ENCODE measurements at regions not wholly inside any gene's neighbourhood (a gene's known extent, or its start where the extent isn't known, plus 50 kb on each side); places are given as distances from the start of the nearest gene placed in this dataset.

DNA sequence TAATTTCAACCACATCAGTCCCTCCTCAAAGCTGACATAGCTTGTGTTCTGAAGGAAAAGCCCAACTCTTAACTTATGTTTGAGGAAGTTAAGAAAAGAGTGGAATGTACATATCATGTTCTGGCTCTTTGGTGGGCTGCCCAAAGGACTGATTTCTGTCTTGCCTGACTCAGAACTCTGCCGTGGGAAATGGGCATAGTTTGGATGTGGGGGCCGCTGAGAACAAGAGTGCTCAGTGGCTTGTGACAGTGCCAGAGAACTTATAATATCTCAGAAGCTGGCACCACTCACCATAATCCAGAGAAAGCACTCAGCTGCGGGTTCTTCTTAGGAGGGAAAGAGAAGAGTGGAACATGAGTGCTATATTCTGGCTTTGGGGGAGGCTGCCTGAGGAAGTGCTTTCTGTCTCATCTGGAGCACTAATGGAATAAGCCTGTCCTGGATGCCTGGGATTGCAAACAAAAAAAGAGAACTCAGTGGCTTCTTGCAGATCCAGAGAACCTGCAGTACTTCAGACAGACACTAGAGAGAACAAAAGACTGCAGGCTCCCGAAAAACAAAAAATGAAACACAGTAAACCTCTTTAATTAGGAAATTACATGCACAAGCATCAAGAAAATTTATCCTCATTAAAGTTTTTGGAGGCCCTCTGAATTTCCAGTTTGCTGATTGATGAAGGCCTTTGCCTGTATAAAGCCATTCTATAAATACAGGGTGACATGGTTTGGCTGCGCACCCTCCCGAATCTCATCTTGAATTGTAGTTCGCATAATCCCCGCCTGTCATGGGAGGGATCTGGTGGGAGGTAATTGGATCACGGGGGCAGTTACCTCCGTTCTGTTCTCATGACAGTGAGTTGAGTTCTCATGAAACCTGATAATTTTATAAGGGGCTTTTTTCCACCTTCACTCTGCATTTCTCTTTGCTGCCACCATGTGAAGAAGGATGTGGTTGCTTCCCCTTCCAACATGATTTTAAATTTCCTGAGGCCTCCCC lies 207.0 kb downstream of the DMAC1 start:
- Histone ChIP-seq H3K27me3 (ENCODE audit: control insufficient read depth in 2 of 2, insufficient read depth in 2 of 2, low read length in 2 of 2) (no peaks in the 10 kb centered on the region), H3K9me3 (ENCODE audit: control insufficient read depth in 2 of 2, low read length in 2 of 2) (no peaks in the 10 kb centered on the region), H3K36me3 (ENCODE audit: control insufficient read depth in 2 of 2, insufficient read depth in 2 of 2, low read length in 2 of 2) (no peaks in the 10 kb centered on the region), H3K4me3 (ENCODE audit: low read length in 2 of 2) (no peak overlapping the region), H3K4me1 (ENCODE audit: control insufficient read depth in 2 of 2, insufficient read depth in 2 of 2, low read length in 2 of 2) (no peaks in the 10 kb centered on the region), H3K27ac (ENCODE audit: low read depth in 2 of 2, low read length in 2 of 2) (no peak overlapping the region), H3K9ac (ENCODE audit: low read depth in 1 of 2, low read length in 2 of 2) (no peak overlapping the region)

DNA sequence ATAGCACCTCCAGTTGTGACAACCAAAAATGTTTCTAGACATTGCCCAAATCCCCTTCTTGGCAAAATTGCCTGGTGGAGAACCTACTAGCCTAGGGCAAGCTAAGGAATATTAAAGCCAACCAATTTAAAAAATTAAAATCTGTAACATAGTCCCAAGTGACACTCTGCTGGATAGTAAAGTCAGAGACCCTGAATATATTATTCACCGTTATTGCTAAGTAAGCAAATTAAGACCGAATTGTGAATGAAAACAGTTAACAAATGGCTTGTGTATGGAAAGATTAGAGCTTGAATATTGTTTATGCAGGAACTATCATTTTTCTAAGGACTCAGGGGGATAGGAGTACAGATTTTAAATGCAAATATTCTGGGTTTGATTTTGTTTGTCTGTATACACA lies 208.1 kb downstream of the DMAC1 start:
- H3K4me1 ChIP-seq (ENCODE audit: control insufficient read depth in 2 of 2, insufficient read depth in 2 of 2, low read length in 2 of 2): no peaks in the 10 kb centered on the region
- H3K27me3 ChIP-seq (ENCODE audit: control insufficient read depth in 2 of 2, insufficient read depth in 2 of 2, low read length in 2 of 2): no peaks in the 10 kb centered on the region
- H3K9ac ChIP-seq (ENCODE audit: low read depth in 1 of 2, low read length in 2 of 2): no peak overlapping the region
- H3K27ac ChIP-seq (ENCODE audit: low read depth in 2 of 2, low read length in 2 of 2): no peak overlapping the region
- H3K9me3 ChIP-seq (ENCODE audit: control insufficient read depth in 2 of 2, low read length in 2 of 2): no peaks in the 10 kb centered on the region
- no peaks in the 10 kb centered on the region for H3K36me3 ChIP-seq (ENCODE audit: control insufficient read depth in 2 of 2, insufficient read depth in 2 of 2, low read length in 2 of 2)
- no peak overlapping the region for H3K4me3 ChIP-seq (ENCODE audit: low read length in 2 of 2)

DNA sequence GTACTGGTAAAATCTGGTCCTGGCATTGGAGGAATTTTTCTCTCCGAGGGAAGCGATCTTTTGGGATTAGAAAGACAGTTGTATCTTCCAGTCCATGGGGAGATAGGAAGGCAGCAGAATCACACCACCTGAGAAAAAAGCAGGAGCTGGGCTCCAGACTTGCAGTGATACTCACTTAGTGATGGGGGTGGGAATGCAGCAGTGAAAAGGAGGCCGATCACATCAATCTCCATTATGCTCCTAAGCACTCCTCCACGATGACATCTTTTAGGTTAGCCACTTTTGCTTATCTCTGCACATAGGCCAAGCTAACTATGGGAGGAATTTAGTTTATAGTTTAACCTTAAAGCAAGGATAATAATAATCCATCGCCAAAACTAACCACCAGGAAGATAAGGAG lies 219.0 kb downstream of the DMAC1 start:
- Histone ChIP-seq H3K9ac (ENCODE audit: low read depth in 1 of 2, low read length in 2 of 2) (no peak overlapping the region), H3K27me3 (ENCODE audit: control insufficient read depth in 2 of 2, insufficient read depth in 2 of 2, low read length in 2 of 2) (no peaks in the 10 kb centered on the region), H3K9me3 (ENCODE audit: control insufficient read depth in 2 of 2, low read length in 2 of 2) (no peaks in the 10 kb centered on the region), H3K4me3 (ENCODE audit: low read length in 2 of 2) (no peak overlapping the region), H3K36me3 (ENCODE audit: control insufficient read depth in 2 of 2, insufficient read depth in 2 of 2, low read length in 2 of 2) (no peaks in the 10 kb centered on the region), H3K27ac (ENCODE audit: low read depth in 2 of 2, low read length in 2 of 2) (no peak overlapping the region), H3K4me1 (ENCODE audit: control insufficient read depth in 2 of 2, insufficient read depth in 2 of 2, low read length in 2 of 2) (no peaks in the 10 kb centered on the region)

DNA sequence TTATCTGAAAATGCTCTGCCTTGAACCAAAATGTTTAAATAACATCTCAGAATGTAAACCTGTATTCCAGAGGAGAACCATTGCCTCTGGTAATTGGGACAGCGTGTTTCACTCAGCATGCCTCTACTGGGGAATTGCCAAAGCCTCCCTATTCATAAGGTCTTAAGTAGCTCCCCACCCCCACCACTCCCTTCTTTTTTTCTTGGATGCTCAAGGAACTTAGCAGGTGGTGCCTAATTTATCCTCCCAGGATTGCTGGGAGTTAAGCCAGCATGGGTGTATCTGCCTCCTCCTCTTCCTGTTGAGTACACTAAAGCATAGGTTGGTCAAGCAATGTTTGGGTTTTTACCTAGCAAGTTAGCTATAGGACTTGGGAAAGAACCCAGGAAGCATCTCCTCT lies 220.2 kb downstream of the DMAC1 start:
- H3K9ac ChIP-seq (ENCODE audit: low read depth in 1 of 2, low read length in 2 of 2): no peak overlapping the region
- H3K27ac ChIP-seq (ENCODE audit: low read depth in 2 of 2, low read length in 2 of 2): no peak overlapping the region
- no peaks in the 10 kb centered on the region for H3K9me3 ChIP-seq (ENCODE audit: control insufficient read depth in 2 of 2, low read length in 2 of 2)
- no peak overlapping the region for H3K4me3 ChIP-seq (ENCODE audit: low read length in 2 of 2)
- H3K36me3 ChIP-seq (ENCODE audit: control insufficient read depth in 2 of 2, insufficient read depth in 2 of 2, low read length in 2 of 2): no peaks in the 10 kb centered on the region
- no peaks in the 10 kb centered on the region for H3K4me1 ChIP-seq (ENCODE audit: control insufficient read depth in 2 of 2, insufficient read depth in 2 of 2, low read length in 2 of 2)
- no peaks in the 10 kb centered on the region for H3K27me3 ChIP-seq (ENCODE audit: control insufficient read depth in 2 of 2, insufficient read depth in 2 of 2, low read length in 2 of 2)

DNA sequence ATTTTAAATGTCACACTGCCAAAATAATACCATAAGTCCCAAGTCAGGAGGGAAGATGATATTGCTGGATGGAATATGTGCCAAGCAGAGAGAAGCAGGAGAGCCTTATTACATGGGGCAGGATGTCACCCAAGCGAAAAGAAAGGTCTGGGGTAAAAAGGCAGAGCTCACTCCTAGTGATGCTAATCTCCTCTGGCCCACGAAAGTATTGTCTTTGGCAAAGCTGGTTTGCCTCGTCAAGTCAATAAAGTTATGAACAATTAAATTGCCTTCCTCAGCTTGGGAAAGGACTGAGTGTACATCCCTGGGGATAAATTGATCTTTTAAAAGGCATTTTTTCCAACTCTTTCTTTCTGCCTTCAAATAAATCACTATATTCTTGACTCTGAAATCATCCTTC lies 220.6 kb downstream of the DMAC1 start:
- no peak overlapping the region for H3K4me3 ChIP-seq (ENCODE audit: low read length in 2 of 2)
- H3K9ac ChIP-seq (ENCODE audit: low read depth in 1 of 2, low read length in 2 of 2): no peak overlapping the region
- no peak overlapping the region for H3K27ac ChIP-seq (ENCODE audit: low read depth in 2 of 2, low read length in 2 of 2)
- no peaks in the 10 kb centered on the region for H3K36me3 ChIP-seq (ENCODE audit: control insufficient read depth in 2 of 2, insufficient read depth in 2 of 2, low read length in 2 of 2)
- no peaks in the 10 kb centered on the region for H3K27me3 ChIP-seq (ENCODE audit: control insufficient read depth in 2 of 2, insufficient read depth in 2 of 2, low read length in 2 of 2)
- H3K4me1 ChIP-seq (ENCODE audit: control insufficient read depth in 2 of 2, insufficient read depth in 2 of 2, low read length in 2 of 2): no peaks in the 10 kb centered on the region
- no peaks in the 10 kb centered on the region for H3K9me3 ChIP-seq (ENCODE audit: control insufficient read depth in 2 of 2, low read length in 2 of 2)

DNA sequence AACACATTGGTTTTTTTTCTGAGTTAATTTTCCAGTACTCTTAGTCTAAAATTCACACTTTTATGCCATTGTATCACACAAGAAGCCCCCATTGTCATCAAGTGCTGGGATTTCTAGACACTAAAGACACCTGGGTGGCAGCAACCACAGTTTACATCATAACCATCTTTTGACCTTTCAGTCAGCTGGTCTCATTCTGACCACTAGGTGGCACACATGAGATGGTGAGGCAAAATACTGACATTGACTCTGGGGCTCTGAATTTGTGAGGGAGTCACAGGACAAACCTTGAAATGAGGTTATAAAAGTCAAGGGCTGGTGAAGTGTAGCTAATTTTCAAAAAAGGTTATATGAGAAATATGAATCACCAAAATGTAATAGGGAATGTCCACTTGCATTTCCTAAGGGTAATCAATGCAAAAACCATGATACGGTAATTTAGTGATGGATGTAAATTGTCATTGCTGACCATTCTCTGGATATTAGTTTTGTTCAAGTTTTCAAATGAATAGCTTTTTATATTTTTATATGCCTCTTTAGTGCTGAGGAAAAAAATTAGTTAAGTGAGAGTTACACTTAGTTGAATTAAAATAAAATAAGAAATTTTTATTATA lies 229.4 kb downstream of the DMAC1 start:
- Histone ChIP-seq H3K9me3 (ENCODE audit: control insufficient read depth in 2 of 2, low read length in 2 of 2) (no peaks in the 10 kb centered on the region), H3K4me3 (ENCODE audit: low read length in 2 of 2) (no peak overlapping the region), H3K4me1 (ENCODE audit: control insufficient read depth in 2 of 2, insufficient read depth in 2 of 2, low read length in 2 of 2) (no peaks in the 10 kb centered on the region), H3K36me3 (ENCODE audit: control insufficient read depth in 2 of 2, insufficient read depth in 2 of 2, low read length in 2 of 2) (no peaks in the 10 kb centered on the region), H3K27me3 (ENCODE audit: control insufficient read depth in 2 of 2, insufficient read depth in 2 of 2, low read length in 2 of 2) (no peaks in the 10 kb centered on the region), H3K27ac (ENCODE audit: low read depth in 2 of 2, low read length in 2 of 2) (no peak overlapping the region), H3K9ac (ENCODE audit: low read depth in 1 of 2, low read length in 2 of 2) (no peak overlapping the region)

DNA sequence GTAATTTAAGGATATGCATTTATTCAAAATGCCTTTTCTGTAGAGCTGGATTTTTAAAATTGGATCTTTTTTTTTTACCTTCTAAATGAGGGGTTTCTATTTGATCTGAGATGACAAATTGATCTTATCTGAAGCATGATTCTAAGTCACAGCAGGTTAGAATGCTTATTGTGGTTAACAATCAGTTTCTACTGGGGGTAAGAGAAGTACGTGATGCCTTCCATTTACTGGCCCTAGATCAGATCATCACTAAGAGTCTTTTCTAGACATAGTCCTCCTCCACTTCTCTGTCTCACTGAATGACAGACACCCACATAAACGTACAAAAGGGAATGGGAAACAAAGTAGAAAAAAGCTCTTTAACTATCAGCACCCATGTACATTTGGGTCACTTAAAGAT lies 231.9 kb downstream of the DMAC1 start:
- Histone ChIP-seq H3K36me3 (ENCODE audit: control insufficient read depth in 2 of 2, insufficient read depth in 2 of 2, low read length in 2 of 2) (no peaks in the 10 kb centered on the region), H3K4me3 (ENCODE audit: low read length in 2 of 2) (no peak overlapping the region), H3K4me1 (ENCODE audit: control insufficient read depth in 2 of 2, insufficient read depth in 2 of 2, low read length in 2 of 2) (no peaks in the 10 kb centered on the region)

DNA sequence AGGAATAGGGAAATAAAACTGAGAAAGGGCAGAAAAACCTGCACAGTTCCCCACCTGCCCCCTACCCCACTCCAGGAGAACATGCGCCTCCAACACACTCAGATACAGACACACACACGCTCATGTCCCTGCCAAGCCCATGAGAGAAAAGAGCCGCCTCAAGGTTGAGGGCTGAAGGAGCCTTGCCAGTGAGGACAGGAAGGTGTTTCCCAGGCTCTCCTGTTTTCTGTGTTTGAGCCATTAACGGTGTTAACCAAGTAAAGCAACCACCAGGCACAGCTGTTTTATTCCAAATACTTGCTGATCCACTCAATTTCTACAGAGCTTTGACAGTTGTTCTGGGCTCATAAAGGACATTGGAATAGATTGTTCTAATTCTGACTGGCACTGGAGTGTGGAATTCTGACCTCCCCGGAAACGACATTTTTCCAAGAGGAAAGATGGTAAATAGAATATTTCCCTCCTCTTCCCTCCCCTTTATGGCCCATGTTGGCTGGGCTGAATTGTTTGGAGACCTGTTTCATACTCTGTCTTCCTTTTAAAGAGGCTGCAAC lies 238.0 kb downstream of the DMAC1 start:
- Histone ChIP-seq H3K4me1 (ENCODE audit: control insufficient read depth in 2 of 2, insufficient read depth in 2 of 2, low read length in 2 of 2) (no peaks in the 10 kb centered on the region), H3K9me3 (ENCODE audit: control insufficient read depth in 2 of 2, low read length in 2 of 2) (no peaks in the 10 kb centered on the region), H3K4me3 (ENCODE audit: low read length in 2 of 2) (no peak overlapping the region), H3K27me3 (ENCODE audit: control insufficient read depth in 2 of 2, insufficient read depth in 2 of 2, low read length in 2 of 2) (no peaks in the 10 kb centered on the region), H3K36me3 (ENCODE audit: control insufficient read depth in 2 of 2, insufficient read depth in 2 of 2, low read length in 2 of 2) (no peaks in the 10 kb centered on the region), H3K27ac (ENCODE audit: low read depth in 2 of 2, low read length in 2 of 2) (no peak overlapping the region), H3K9ac (ENCODE audit: low read depth in 1 of 2, low read length in 2 of 2) (no peak overlapping the region)

More for the DNA sequence above, 231.9 kb downstream of the DMAC1 start:
- Histone ChIP-seq H3K27ac (ENCODE audit: low read depth in 2 of 2, low read length in 2 of 2) (no peak overlapping the region), H3K9me3 (ENCODE audit: control insufficient read depth in 2 of 2, low read length in 2 of 2) (no peaks in the 10 kb centered on the region), H3K27me3 (ENCODE audit: control insufficient read depth in 2 of 2, insufficient read depth in 2 of 2, low read length in 2 of 2) (no peaks in the 10 kb centered on the region), H3K9ac (ENCODE audit: low read depth in 1 of 2, low read length in 2 of 2) (no peak overlapping the region)

DNA sequence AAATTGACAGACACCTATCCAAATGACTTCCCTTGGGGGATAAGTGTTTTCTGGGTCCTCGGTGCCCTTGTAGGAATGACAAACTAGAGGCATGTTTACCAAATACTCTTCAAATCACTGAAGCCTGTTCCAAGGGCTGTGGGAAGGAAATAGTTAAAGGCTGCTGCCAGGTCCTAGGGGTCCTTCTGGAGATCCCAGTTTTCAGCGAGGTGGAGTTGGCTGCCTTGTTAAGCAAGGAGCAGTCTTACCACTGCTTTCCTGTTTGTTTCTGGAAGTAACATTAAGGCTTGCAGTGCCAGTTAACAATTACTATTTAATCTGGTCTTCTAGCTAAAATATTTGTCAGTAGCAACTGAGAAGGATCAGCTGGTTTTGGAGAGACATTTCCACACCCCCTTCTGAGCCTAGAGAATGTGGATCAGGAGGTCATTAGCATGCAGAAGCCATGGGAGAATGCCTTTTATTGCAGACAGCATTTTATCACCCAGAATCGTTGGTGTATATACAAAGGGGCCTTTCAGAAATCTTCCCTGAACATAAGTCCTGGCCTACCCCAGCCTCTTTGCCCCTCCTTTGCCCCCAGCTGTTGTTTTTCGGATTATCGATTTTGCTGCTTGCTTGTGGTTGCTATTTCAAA lies 238.8 kb downstream of the DMAC1 start:
- Histone ChIP-seq H3K4me1 (ENCODE audit: control insufficient read depth in 2 of 2, insufficient read depth in 2 of 2, low read length in 2 of 2) (no peaks in the 10 kb centered on the region), H3K9ac (ENCODE audit: low read depth in 1 of 2, low read length in 2 of 2) (no peak overlapping the region), H3K27me3 (ENCODE audit: control insufficient read depth in 2 of 2, insufficient read depth in 2 of 2, low read length in 2 of 2) (no peaks in the 10 kb centered on the region), H3K36me3 (ENCODE audit: control insufficient read depth in 2 of 2, insufficient read depth in 2 of 2, low read length in 2 of 2) (no peaks in the 10 kb centered on the region), H3K27ac (ENCODE audit: low read depth in 2 of 2, low read length in 2 of 2) (no peak overlapping the region), H3K9me3 (ENCODE audit: control insufficient read depth in 2 of 2, low read length in 2 of 2) (no peaks in the 10 kb centered on the region), H3K4me3 (ENCODE audit: low read length in 2 of 2) (no peak overlapping the region)

DNA sequence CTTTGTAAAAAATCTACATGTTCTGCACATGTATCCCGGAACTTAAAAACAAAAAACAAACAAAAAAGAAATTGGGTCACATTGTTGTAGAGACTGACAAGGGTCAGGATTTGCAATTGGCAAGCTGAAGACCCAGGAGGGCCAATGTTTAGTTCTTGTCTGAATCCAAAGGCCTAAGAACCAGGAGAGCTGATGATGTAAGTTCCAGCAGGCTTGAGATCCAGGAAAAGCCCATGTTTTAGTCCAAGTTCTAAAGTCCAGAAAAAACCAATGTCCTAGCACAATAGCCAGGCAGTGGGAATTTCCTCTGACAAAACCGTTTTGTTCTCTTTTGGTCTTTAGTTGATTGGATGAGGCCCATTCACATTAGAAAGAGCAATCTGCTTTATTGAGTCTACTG lies 244.9 kb downstream of the DMAC1 start:
- no peak overlapping the region for H3K27ac ChIP-seq (ENCODE audit: low read depth in 2 of 2, low read length in 2 of 2)

More for the DNA sequence above, 244.9 kb downstream of the DMAC1 start:
- H3K9me3 ChIP-seq (ENCODE audit: control insufficient read depth in 2 of 2, low read length in 2 of 2): no peaks in the 10 kb centered on the region
- H3K4me3 ChIP-seq (ENCODE audit: low read length in 2 of 2): no peak overlapping the region
- H3K36me3 ChIP-seq (ENCODE audit: control insufficient read depth in 2 of 2, insufficient read depth in 2 of 2, low read length in 2 of 2): no peaks in the 10 kb centered on the region
- no peaks in the 10 kb centered on the region for H3K4me1 ChIP-seq (ENCODE audit: control insufficient read depth in 2 of 2, insufficient read depth in 2 of 2, low read length in 2 of 2)
- no peaks in the 10 kb centered on the region for H3K27me3 ChIP-seq (ENCODE audit: control insufficient read depth in 2 of 2, insufficient read depth in 2 of 2, low read length in 2 of 2)
- no peak overlapping the region for H3K9ac ChIP-seq (ENCODE audit: low read depth in 1 of 2, low read length in 2 of 2)

All from mucosa of rectum (tissue), 2 donors.